ENCODE measurements at regions not wholly inside any gene's neighbourhood (a gene's known extent, or its start where the extent isn't known, plus 50 kb on each side); places are given as distances from the start of the nearest gene placed in this dataset.

- WGBS, 2 experiments (ENCODE audit: insufficient coverage in 1 of 2, insufficient read length in 1 of 2): 84 to 90% methylated on average over 1 to 2 of the region's 2 CpGs
- no peaks in the 10 kb centered on the region for H3K27me3 ChIP-seq (ENCODE audit: control insufficient read depth, insufficient read depth, low read length, poor library complexity, severe bottlenecking)
- TF ChIP-seq, protein P1, sequence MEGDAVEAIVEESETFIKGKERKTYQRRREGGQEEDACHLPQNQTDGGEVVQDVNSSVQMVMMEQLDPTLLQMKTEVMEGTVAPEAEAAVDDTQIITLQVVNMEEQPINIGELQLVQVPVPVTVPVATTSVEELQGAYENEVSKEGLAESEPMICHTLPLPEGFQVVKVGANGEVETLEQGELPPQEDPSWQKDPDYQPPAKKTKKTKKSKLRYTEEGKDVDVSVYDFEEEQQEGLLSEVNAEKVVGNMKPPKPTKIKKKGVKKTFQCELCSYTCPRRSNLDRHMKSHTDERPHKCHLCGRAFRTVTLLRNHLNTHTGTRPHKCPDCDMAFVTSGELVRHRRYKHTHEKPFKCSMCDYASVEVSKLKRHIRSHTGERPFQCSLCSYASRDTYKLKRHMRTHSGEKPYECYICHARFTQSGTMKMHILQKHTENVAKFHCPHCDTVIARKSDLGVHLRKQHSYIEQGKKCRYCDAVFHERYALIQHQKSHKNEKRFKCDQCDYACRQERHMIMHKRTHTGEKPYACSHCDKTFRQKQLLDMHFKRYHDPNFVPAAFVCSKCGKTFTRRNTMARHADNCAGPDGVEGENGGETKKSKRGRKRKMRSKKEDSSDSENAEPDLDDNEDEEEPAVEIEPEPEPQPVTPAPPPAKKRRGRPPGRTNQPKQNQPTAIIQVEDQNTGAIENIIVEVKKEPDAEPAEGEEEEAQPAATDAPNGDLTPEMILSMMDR (conservative IDR thresholded peaks at IDR 0.05): no peak
- DNase-seq: no peak
- Mint-ChIP-seq H3K4me1 (no peaks in the 10 kb centered on the region), H3K36me3 (ENCODE audit: low read depth) (no peaks in the 10 kb centered on the region), H3K4me3 (no peak overlapping the region), H3K27ac (no peak overlapping the region), H3K27me3 (ENCODE audit: insufficient read depth) (no peaks in the 10 kb centered on the region), H3K9me3 (no peaks in the 10 kb centered on the region)
- H3K4me1 ChIP-seq (ENCODE audit: control insufficient read depth, insufficient read depth, low read length): no peaks in the 10 kb centered on the region
- no peak overlapping the region for H3K27ac ChIP-seq (ENCODE audit: low read depth, low read length)
- peaks cover 23% of the 10 kb centered on the region for H3K9me3 ChIP-seq (ENCODE audit: control insufficient read depth, low read length)
- H3K36me3 ChIP-seq (ENCODE audit: control insufficient read depth, insufficient read depth, low read length): no peaks in the 10 kb centered on the region
- no peak overlapping the region for H3K4me3 ChIP-seq (ENCODE audit: low read length)
- H3K9ac ChIP-seq (ENCODE audit: extremely low read depth, low read length, poor library complexity, severe bottlenecking): no peak overlapping the region
Observed at GRCh38 chr11:109799604-109800003, 293.6 kb upstream of the ZC3H12C start.

DNA sequence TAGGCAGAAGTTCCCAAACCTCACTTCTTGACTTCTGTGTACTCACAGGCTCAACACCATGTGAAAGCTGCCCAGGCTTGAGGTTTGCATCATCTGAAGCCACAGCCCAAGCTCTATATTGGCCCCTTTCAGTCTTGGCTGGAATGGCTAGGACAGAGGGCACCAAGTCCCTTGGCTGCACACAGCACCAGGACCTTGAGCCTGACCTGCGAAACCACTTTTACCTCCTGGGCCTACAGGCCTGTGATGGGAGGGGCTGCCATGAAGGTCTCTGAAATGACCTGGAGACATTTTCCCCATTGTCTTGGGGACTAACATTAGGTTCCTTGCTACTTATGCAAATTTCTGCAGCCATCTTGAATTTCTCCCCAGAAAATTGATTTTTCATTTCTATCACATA is 288.3 kb upstream of the ZC3H12C start:
- WGBS, 2 experiments (ENCODE audit: insufficient coverage in 1 of 2, insufficient read length in 1 of 2): 88% methylated on average over 1 of the region's 1 CpG; no CpG with 5 or more reads in 1 of the 2 experiments
- H3K36me3 Mint-ChIP-seq (ENCODE audit: low read depth): no peaks in the 10 kb centered on the region
- H3K9me3 Mint-ChIP-seq: peaks cover 8% of the 10 kb centered on the region

GRCh38 chr11:109806205-109806604 is 287.0 kb upstream of the ZC3H12C start:
- no peak overlapping the region for H3K9ac ChIP-seq (ENCODE audit: extremely low read depth, low read length, poor library complexity, severe bottlenecking)
- H3K27ac ChIP-seq (ENCODE audit: low read depth, low read length): no peak overlapping the region
- H3K9me3 ChIP-seq (ENCODE audit: control insufficient read depth, low read length): peaks cover 10% of the 10 kb centered on the region
- no CpG with 5 or more reads among the region's 1 CpG for WGBS, 2 experiments (ENCODE audit: insufficient coverage in 1 of 2, insufficient read length in 1 of 2)
- no peak overlapping the region for H3K27ac Mint-ChIP-seq
- H3K36me3 ChIP-seq (ENCODE audit: control insufficient read depth, insufficient read depth, low read length): no peaks in the 10 kb centered on the region
- no peak overlapping the region for H3K4me3 Mint-ChIP-seq
- H3K27me3 ChIP-seq (ENCODE audit: control insufficient read depth, insufficient read depth, low read length, poor library complexity, severe bottlenecking): no peaks in the 10 kb centered on the region
- H3K36me3 Mint-ChIP-seq (ENCODE audit: low read depth): no peaks in the 10 kb centered on the region
- H3K4me3 ChIP-seq (ENCODE audit: low read length): no peak overlapping the region
- H3K4me1 ChIP-seq (ENCODE audit: control insufficient read depth, insufficient read depth, low read length): no peaks in the 10 kb centered on the region
- no peaks in the 10 kb centered on the region for H3K27me3 Mint-ChIP-seq (ENCODE audit: insufficient read depth)
- TF ChIP-seq, protein P1 (conservative IDR thresholded peaks at IDR 0.05): no peak
- H3K9me3 Mint-ChIP-seq: peaks cover 8% of the 10 kb centered on the region
- H3K4me1 Mint-ChIP-seq: no peaks in the 10 kb centered on the region
- DNase-seq: no peak

More for the DNA sequence above, 288.3 kb upstream of the ZC3H12C start:
- Histone ChIP-seq H3K36me3 (ENCODE audit: control insufficient read depth, insufficient read depth, low read length) (no peaks in the 10 kb centered on the region), H3K9me3 (ENCODE audit: control insufficient read depth, low read length) (peaks cover 16% of the 10 kb centered on the region), H3K27ac (ENCODE audit: low read depth, low read length) (no peak overlapping the region), H3K27me3 (ENCODE audit: control insufficient read depth, insufficient read depth, low read length, poor library complexity, severe bottlenecking) (no peaks in the 10 kb centered on the region), H3K9ac (ENCODE audit: extremely low read depth, low read length, poor library complexity, severe bottlenecking) (no peak overlapping the region), H3K4me3 (ENCODE audit: low read length) (no peak overlapping the region), H3K4me1 (ENCODE audit: control insufficient read depth, insufficient read depth, low read length) (no peaks in the 10 kb centered on the region)
- no peaks in the 10 kb centered on the region for H3K27me3 Mint-ChIP-seq (ENCODE audit: insufficient read depth)
- H3K4me3 Mint-ChIP-seq: no peak overlapping the region
- H3K27ac Mint-ChIP-seq: no peak overlapping the region
- H3K4me1 Mint-ChIP-seq: no peaks in the 10 kb centered on the region
- TF ChIP-seq, protein P1 (conservative IDR thresholded peaks at IDR 0.05): no peak
- no peak for DNase-seq
